ENCODE measurements at regions not wholly inside any gene's neighbourhood (a gene's known extent, or its start where the extent isn't known, plus 50 kb on each side); places are given as distances from the start of the nearest gene placed in this dataset.
A peak's percentile ranks its signal among the peaks of the same experiment; 100 is the strongest.

GRCh38 chr1:108053270-108054013 lies 88.5 kb upstream of the VAV3 start:
- in situ Hi-C loops (cut with HindIII; ENCODE audit: low sequenced_read_pairs): no loop called here

GRCh38 chr1:108051631-108052377 lies 86.8 kb upstream of the VAV3 start:
- in situ Hi-C loops (cut with HindIII; ENCODE audit: low sequenced_read_pairs): no loop called here
- no peak overlapping the region for H3K4me3 ChIP-seq (ENCODE audit: low read depth, low read length)
- no peak for DNase-seq (ENCODE audit: low read depth, low spot score)
- no peak for TF ChIP-seq CTCF (IDR thresholded peaks at IDR 0.05; ENCODE audit: low read depth, low read length)

More at GRCh38 chr1:108053270-108054013, 88.5 kb upstream of the VAV3 start:
- TF ChIP-seq CTCF (IDR thresholded peaks at IDR 0.05; ENCODE audit: low read depth, low read length): no peak
- DNase-seq (ENCODE audit: low read depth, low spot score): peak; percentile 20
- H3K4me3 ChIP-seq (ENCODE audit: low read depth, low read length): no peak overlapping the region

- TF ChIP-seq CTCF (IDR thresholded peaks at IDR 0.05; ENCODE audit: low read depth, low read length): no peak
- DNase-seq (ENCODE audit: low read depth, low spot score): peak; percentile 8
- in situ Hi-C loops (cut with HindIII; ENCODE audit: low sequenced_read_pairs): no loop called here
- no peak overlapping the region for H3K4me3 ChIP-seq (ENCODE audit: low read depth, low read length)
Measured at GRCh38 chr1:108050911-108051629, 86.1 kb upstream of the VAV3 start.

- in situ Hi-C loops (cut with HindIII; ENCODE audit: low sequenced_read_pairs): no loop called here
- no peak for DNase-seq (ENCODE audit: low read depth, low spot score)
- no peak for TF ChIP-seq CTCF (IDR thresholded peaks at IDR 0.05; ENCODE audit: low read depth, low read length)
- no peak overlapping the region for H3K4me3 ChIP-seq (ENCODE audit: low read depth, low read length)
Measured at GRCh38 chr1:108050158-108050557, 85.2 kb upstream of the VAV3 start.

- peak; percentile 18 for DNase-seq (ENCODE audit: low read depth, low spot score)
- TF ChIP-seq CTCF (IDR thresholded peaks at IDR 0.05; ENCODE audit: low read depth, low read length): peak; percentile 53
- in situ Hi-C loops (cut with HindIII; ENCODE audit: low sequenced_read_pairs): no loop called here
- no peak overlapping the region for H3K4me3 ChIP-seq (ENCODE audit: low read depth, low read length)
Measured at GRCh38 chr1:108049178-108049819, 84.3 kb upstream of the VAV3 start.

All from astrocyte of the spinal cord (primary cell).